ENCODE measurements at regions not wholly inside any gene's neighbourhood (a gene's known extent, or its start where the extent isn't known, plus 50 kb on each side); places are given as distances from the start of the nearest gene placed in this dataset.

GRCh38 chr15:93360318-93360717 is 271.3 kb upstream of the RGMA start (continued):
- TF ChIP-seq TCF12 (IDR thresholded peaks at IDR 0.05; ENCODE audit: low read depth, low read length), result no peak
- TF ChIP-seq SIN3A (conservative IDR thresholded peaks at IDR 0.05 in 1 of 2, IDR thresholded peaks at IDR 0.05 in 1 of 2; ENCODE audit: low read depth in 1 of 2, low read length in 2 of 2), result no peak
- TF ChIP-seq SUZ12 (IDR thresholded peaks at IDR 0.05; ENCODE audit: low read length), result no peak
- no peak for TF ChIP-seq CBX8 (IDR thresholded peaks at IDR 0.05; ENCODE audit: borderline replicate concordance, low read depth, low read length)
- TF ChIP-seq HDAC6 (IDR thresholded peaks at IDR 0.05; ENCODE audit: low read depth, low read length), result no peak

Measured in H1 (cell line).